Mesendoderm (in vitro differentiated cells): ENCODE measurements at regions not wholly inside any gene's neighbourhood (a gene's known extent, or its start where the extent isn't known, plus 50 kb on each side); places are given as distances from the start of the nearest gene placed in this dataset.

ENCODE experiments used
- DNase-seq: peaks from one replicate; pipeline ENCODE4 v3.0.0; 2013
- H2AK5ac ChIP-seq: 2 replicates; pipeline ENCODE4 v1.6.1; 2013; ENCODE audit warnings: low read length, inconsistent platforms
- H2BK120ac ChIP-seq: 2 replicates; pipeline ENCODE4 v1.6.1; 2013; ENCODE audit warnings: low read depth, mild to moderate bottlenecking, low read length, moderate library complexity, mixed read lengths
- H2BK15ac ChIP-seq: replicated peaks from 2 replicates; pipeline ENCODE4 v1.6.1; 2013; ENCODE audit warnings: low read depth, mild to moderate bottlenecking, moderate library complexity
- H2BK5ac ChIP-seq: 2 replicates; pipeline ENCODE4 v1.6.1; 2013; ENCODE audit warnings: low read length, inconsistent platforms
- H3K18ac ChIP-seq: 2 replicates; pipeline ENCODE4 v1.6.1; 2013; ENCODE audit warnings: mild to moderate bottlenecking, low read length, mixed read lengths
- H3K23ac ChIP-seq: one replicate; pipeline ENCODE4 v1.6.1; 2013; ENCODE audit warnings: low read length
- H3K27ac ChIP-seq: 2 replicates; pipeline ENCODE4 v1.5.1; 2013; ENCODE audit warnings: low read depth, mild to moderate bottlenecking, inconsistent platforms, low read length, moderate library complexity
- H3K27me3 ChIP-seq: 2 replicates; pipeline ENCODE4 v1.6.1; 2013; ENCODE audit warnings: low read length, control low read depth, mild to moderate bottlenecking, inconsistent platforms; ENCODE audit not compliant: insufficient read depth, poor library complexity
- H3K36me3 ChIP-seq: 2 replicates; pipeline ENCODE4 v1.6.1; 2013; ENCODE audit warnings: low read length, inconsistent platforms; ENCODE audit not compliant: control insufficient read depth, insufficient read depth
- H3K4ac ChIP-seq: one replicate; pipeline ENCODE4 v1.6.1; 2013; ENCODE audit warnings: low read depth, mild to moderate bottlenecking, low read length, moderate library complexity
- H3K4me1 ChIP-seq: 2 replicates; pipeline ENCODE4 v1.6.1; 2013; ENCODE audit warnings: low read depth, low read length, inconsistent platforms; ENCODE audit not compliant: control insufficient read depth
- H3K4me2 ChIP-seq: 2 replicates; pipeline ENCODE4 v1.6.1; 2013; ENCODE audit warnings: low read length
- H3K4me3 ChIP-seq: 2 replicates; pipeline ENCODE4 v1.5.1; 2013; ENCODE audit warnings: mild to moderate bottlenecking, low read length
- H3K56ac ChIP-seq: one replicate; pipeline ENCODE4 v1.6.1; 2013; ENCODE audit warnings: low read length
- H3K79me1 ChIP-seq: 2 replicates; pipeline ENCODE4 v1.6.1; 2013; ENCODE audit warnings: low read length, inconsistent platforms
- H3K79me2 ChIP-seq: 2 replicates; pipeline ENCODE4 v1.6.1; 2013; ENCODE audit warnings: mild to moderate bottlenecking, low read length; ENCODE audit not compliant: control insufficient read depth, insufficient read depth
- H3K9ac ChIP-seq: 2 replicates; pipeline ENCODE4 v1.6.1; 2013; ENCODE audit warnings: low read length, inconsistent platforms
- H4K5ac ChIP-seq: one replicate; pipeline ENCODE4 v1.6.1; 2013; ENCODE audit warnings: low read length
- H4K8ac ChIP-seq: one replicate; pipeline ENCODE4 v1.6.1; 2013; ENCODE audit warnings: low read depth, mild to moderate bottlenecking, control low read depth, low read length, moderate library complexity
- WGBS: extraction: QIAGEN DNeasy Blood & Tissue Kit; methylation state at CpG from one replicate; pipeline ENCODE4 v1.1.7; 2013; ENCODE audit warnings: low lambda C conversion rate, missing lambda C conversion rate; ENCODE audit not compliant: insufficient coverage; ENCODE audit errors: extremely low coverage; 5-methylcytosine and 5-hydroxymethylcytosine counted together

- H3K79me1 ChIP-seq = no peaks in the 10 kb centered on the region
- no peak overlapping the region for H2BK15ac ChIP-seq
- no peak overlapping the region for H4K5ac ChIP-seq
- H3K27ac ChIP-seq = no peak overlapping the region
- H3K9ac ChIP-seq = no peak overlapping the region
- H2AK5ac ChIP-seq = no peak overlapping the region
- H3K56ac ChIP-seq = no peak overlapping the region
- H3K4me3 ChIP-seq = no peak overlapping the region
- H2BK120ac ChIP-seq = no peak overlapping the region
- DNase-seq = no peak
- H3K27me3 ChIP-seq = no peaks in the 10 kb centered on the region
- no peak overlapping the region for H4K8ac ChIP-seq
- no peak overlapping the region for H3K23ac ChIP-seq
- H3K18ac ChIP-seq = no peak overlapping the region
- H2BK5ac ChIP-seq = no peak overlapping the region
- no peaks in the 10 kb centered on the region for H3K79me2 ChIP-seq
- H3K4me1 ChIP-seq = no peaks in the 10 kb centered on the region
- H3K36me3 ChIP-seq = no peaks in the 10 kb centered on the region
- no peak overlapping the region for H3K4ac ChIP-seq
- H3K4me2 ChIP-seq = no peak overlapping the region
These were observed 683.1 kb upstream of the ACVR2A start for GRCh38 chr2:147161746-147162145.

GRCh38 chr2:147156970-147157369 lies 687.9 kb upstream of the ACVR2A start:
- Histone ChIP-seq H3K56ac (no peak overlapping the region), H3K18ac (no peak overlapping the region), H2BK5ac (no peak overlapping the region), H3K27ac (no peak overlapping the region), H4K8ac (no peak overlapping the region), H2BK15ac (no peak overlapping the region), H4K5ac (no peak overlapping the region), H2BK120ac (no peak overlapping the region), H3K4ac (no peak overlapping the region), H3K23ac (no peak overlapping the region), H3K4me3 (no peak overlapping the region), H3K36me3 (no peaks in the 10 kb centered on the region), H3K9ac (no peak overlapping the region), H3K27me3 (no peaks in the 10 kb centered on the region), H3K79me1 (no peaks in the 10 kb centered on the region), H2AK5ac (no peak overlapping the region), H3K79me2 (no peaks in the 10 kb centered on the region), H3K4me1 (no peaks in the 10 kb centered on the region), H3K4me2 (no peak overlapping the region)
- no CpG with 5 or more reads among the region's 3 CpGs for WGBS
- no peak for DNase-seq

- H3K18ac ChIP-seq = no peak overlapping the region
- H3K4me2 ChIP-seq = no peak overlapping the region
- H4K8ac ChIP-seq = no peak overlapping the region
- no peaks in the 10 kb centered on the region for H3K4me1 ChIP-seq
- H2AK5ac ChIP-seq = no peak overlapping the region
- H3K79me2 ChIP-seq = no peaks in the 10 kb centered on the region
- H3K56ac ChIP-seq = no peak overlapping the region
- no peak overlapping the region for H2BK120ac ChIP-seq
- H3K23ac ChIP-seq = no peak overlapping the region
- no peaks in the 10 kb centered on the region for H3K79me1 ChIP-seq
- H4K5ac ChIP-seq = no peak overlapping the region
- H3K27ac ChIP-seq = no peak overlapping the region
- WGBS = no CpG with 5 or more reads among the region's 4 CpGs
- H3K9ac ChIP-seq = no peak overlapping the region
- H3K27me3 ChIP-seq = no peaks in the 10 kb centered on the region
- no peak for DNase-seq
- H3K4me3 ChIP-seq = no peak overlapping the region
- no peak overlapping the region for H2BK15ac ChIP-seq
- no peak overlapping the region for H3K4ac ChIP-seq
- no peak overlapping the region for H2BK5ac ChIP-seq
- no peaks in the 10 kb centered on the region for H3K36me3 ChIP-seq
These were observed 694.6 kb upstream of the ACVR2A start for GRCh38 chr2:147150241-147150635.

- no peak overlapping the region for H2AK5ac ChIP-seq
- no peak overlapping the region for H3K23ac ChIP-seq
- H2BK5ac ChIP-seq = no peak overlapping the region
- H3K4ac ChIP-seq = no peak overlapping the region
- H3K18ac ChIP-seq = no peak overlapping the region
- no peaks in the 10 kb centered on the region for H3K4me1 ChIP-seq
- H3K36me3 ChIP-seq = no peaks in the 10 kb centered on the region
- H4K5ac ChIP-seq = no peak overlapping the region
- no peak overlapping the region for H3K27ac ChIP-seq
- no peak overlapping the region for H2BK15ac ChIP-seq
- H3K79me1 ChIP-seq = no peaks in the 10 kb centered on the region
- no peak overlapping the region for H4K8ac ChIP-seq
- H3K4me2 ChIP-seq = no peak overlapping the region
- WGBS = no CpG with 5 or more reads among the region's 16 CpGs
- H3K79me2 ChIP-seq = no peaks in the 10 kb centered on the region
- no peaks in the 10 kb centered on the region for H3K27me3 ChIP-seq
- no peak overlapping the region for H2BK120ac ChIP-seq
- DNase-seq = no peak
- no peak overlapping the region for H3K9ac ChIP-seq
- no peak overlapping the region for H3K56ac ChIP-seq
- no peak overlapping the region for H3K4me3 ChIP-seq
These were observed 695.1 kb upstream of the ACVR2A start for GRCh38 chr2:147149575-147150240.

GRCh38 chr2:147147802-147148201 lies 697.0 kb upstream of the ACVR2A start:
- Histone ChIP-seq H2AK5ac (no peak overlapping the region), H3K27ac (no peak overlapping the region), H2BK5ac (no peak overlapping the region), H4K5ac (no peak overlapping the region), H3K27me3 (no peaks in the 10 kb centered on the region), H2BK15ac (no peak overlapping the region), H3K9ac (no peak overlapping the region), H3K4me3 (no peak overlapping the region), H3K79me2 (no peaks in the 10 kb centered on the region), H3K79me1 (no peaks in the 10 kb centered on the region), H3K4me1 (no peaks in the 10 kb centered on the region), H3K23ac (no peak overlapping the region), H2BK120ac (no peak overlapping the region), H3K4ac (no peak overlapping the region), H3K18ac (no peak overlapping the region), H3K36me3 (no peaks in the 10 kb centered on the region), H4K8ac (no peak overlapping the region), H3K4me2 (no peak overlapping the region), H3K56ac (no peak overlapping the region)
- DNase-seq = no peak
- no CpG with 5 or more reads among the region's 2 CpGs for WGBS

- Histone ChIP-seq H2BK15ac (no peak overlapping the region), H3K4me3 (no peak overlapping the region), H2AK5ac (no peak overlapping the region), H4K8ac (no peak overlapping the region), H3K79me1 (no peaks in the 10 kb centered on the region), H2BK5ac (no peak overlapping the region), H3K4ac (no peak overlapping the region), H3K9ac (no peak overlapping the region), H3K23ac (no peak overlapping the region), H3K4me2 (no peak overlapping the region), H3K27me3 (no peaks in the 10 kb centered on the region), H3K27ac (no peak overlapping the region), H3K4me1 (no peaks in the 10 kb centered on the region), H3K79me2 (no peaks in the 10 kb centered on the region), H3K56ac (no peak overlapping the region), H4K5ac (no peak overlapping the region), H3K36me3 (no peaks in the 10 kb centered on the region), H3K18ac (no peak overlapping the region), H2BK120ac (no peak overlapping the region)
- DNase-seq = no peak
- no CpG with 5 or more reads among the region's 4 CpGs for WGBS
These were observed 702.9 kb upstream of the ACVR2A start for GRCh38 chr2:147141930-147142329.
